PC-3 (cell line): ENCODE measurements at regions not wholly inside any gene's neighbourhood (a gene's known extent, or its start where the extent isn't known, plus 50 kb on each side); places are given as distances from the start of the nearest gene placed in this dataset.

ENCODE experiments used
- ATAC-seq: fragments of 200-7000 bp; cut with Tn5 transposase; 2 replicates; pipeline ENCODE4 v1.9.1; 2020; ENCODE audit warnings: mild to moderate bottlenecking, moderate library complexity
- BruUV-seq: library from RNA; stranded (reverse); fragments of 400-500 nt; replicated peaks from 2 replicates; lab custom pipeline; 2021; lab: Mats Ljungman, UMichigan
- CTCF ChIA-PET: fragments of 300-600 bp; sonication (Branson Sonifier 250); formaldehyde crosslinking; loops from one replicate; lab custom pipeline; 2022; ENCODE audit warnings: antibody characterized with exemption; lab: Charles Lee
- POLR2A ChIA-PET: fragments of 300-600 bp; sonication (Branson Sonifier 250); formaldehyde crosslinking; loops from one replicate; lab custom pipeline; 2022; ENCODE audit warnings: antibody characterized with exemption; ENCODE audit not compliant: unreplicated experiment; lab: Charles Lee
- DNase-seq: peaks from one replicate; pipeline ENCODE4 v3.0.0-alpha.2; 2015
- H2AFZ ChIP-seq: fragments of 300-600 bp; sonication (generic); 2 replicates; pipeline ENCODE4 v1.6.0; 2016; ENCODE audit warnings: antibody characterized with exemption, low read length
- H3F3A ChIP-seq: fragments of 300-600 bp; sonication (generic); one replicate; pipeline ENCODE4 v1.6.0; 2017; ENCODE audit warnings: antibody characterized with exemption, low read length, control low read depth, mild to moderate bottlenecking; ENCODE audit not compliant: unreplicated experiment
- H3K27ac ChIP-seq: fragments of 300-600 bp; sonication (generic); 2 replicates; pipeline ENCODE4 v1.5.1; 2016; ENCODE audit warnings: mild to moderate bottlenecking, low read length
- H3K27me3 ChIP-seq: fragments of 300-600 bp; sonication (generic); 2 replicates; pipeline ENCODE4 v1.6.1; 2016; ENCODE audit warnings: low read length, mixed read lengths
- H3K36me3 ChIP-seq: fragments of 300-600 bp; sonication (generic); 2 replicates; pipeline ENCODE4 v1.6.1; 2016; ENCODE audit warnings: low read depth, mixed run types, low read length, mixed read lengths
- H3K4me1 ChIP-seq: fragments of 300-600 bp; sonication (generic); 2 replicates; pipeline ENCODE4 v1.5.1; 2016; ENCODE audit warnings: low read length; ENCODE audit not compliant: insufficient read depth
- H3K4me2 ChIP-seq: fragments of 300-600 bp; sonication (generic); 2 replicates; pipeline ENCODE4 v1.6.0; 2016; ENCODE audit warnings: low read length
- H3K4me3 ChIP-seq: fragments of 300-600 bp; sonication (generic); 2 replicates; pipeline ENCODE4 v1.5.1; 2016; ENCODE audit warnings: mild to moderate bottlenecking, low read length, mixed read lengths
- H3K79me2 ChIP-seq: fragments of 300-600 bp; sonication (generic); 2 replicates; pipeline ENCODE4 v1.6.1; 2017; ENCODE audit warnings: low read length, mixed read lengths
- H3K9ac ChIP-seq: fragments of 300-600 bp; sonication (generic); 2 replicates; pipeline ENCODE4 v1.6.0; 2016; ENCODE audit warnings: mild to moderate bottlenecking, low read length
- H3K9me2 ChIP-seq: fragments of 300-600 bp; sonication (generic); replicated peaks from 2 replicates; pipeline ENCODE4 v1.6.1; 2016; ENCODE audit warnings: mixed run types, low read length, mixed read lengths
- H3K9me3 ChIP-seq: fragments of 300-600 bp; sonication (generic); 2 replicates; pipeline ENCODE4 v1.6.1; 2016; ENCODE audit warnings: low read length, mixed read lengths
- H4K20me1 ChIP-seq: fragments of 300-600 bp; sonication (generic); 2 replicates; pipeline ENCODE4 v1.6.1; 2016; ENCODE audit warnings: low read length, mixed read lengths
- CTCF ChIP-seq: fragments of 300-600 bp; sonication (generic); conservative IDR thresholded peaks from 2 replicates; pipeline ENCODE4 v1.5.1; 2017; ENCODE audit warnings: antibody characterized with exemption, low read depth, mild to moderate bottlenecking, low read length
- EZH2 ChIP-seq: fragments of 300-600 bp; sonication (generic); IDR thresholded peaks from one replicate; pipeline ENCODE4 v1.6.1; 2017; ENCODE audit warnings: antibody characterized with exemption, mild to moderate bottlenecking, low read length; ENCODE audit not compliant: unreplicated experiment
- EZH2phosphoT487 ChIP-seq: fragments of 300-600 bp; sonication (generic); IDR thresholded peaks from 2 replicates; pipeline ENCODE4 v1.6.1; 2018; ENCODE audit warnings: mild to moderate bottlenecking, antibody characterized with exemption, low read length, borderline replicate concordance
- intact Hi-C: fragments of 100-400 bp; cut with micrococcal nuclease; formaldehyde crosslinking; loops from 2 replicates; pipeline ENCODE4 v1.9.0; 2023

- Histone ChIP-seq H3K4me3 (no peak overlapping the region), H3K36me3 (no peaks in the 10 kb centered on the region), H3K9me3 (no peaks in the 10 kb centered on the region), H3K9ac (no peak overlapping the region), H3F3A (no peaks in the 10 kb centered on the region), H3K27ac (no peak overlapping the region), H3K4me1 (no peaks in the 10 kb centered on the region), H3K79me2 (no peaks in the 10 kb centered on the region), H3K27me3 (peaks cover 13% of the 10 kb centered on the region), H4K20me1 (no peaks in the 10 kb centered on the region), H3K9me2 (no peaks in the 10 kb centered on the region), H3K4me2 (no peak overlapping the region), H2AFZ (no peak overlapping the region)
- BruUV-seq, result no TSS peak
- ChIA-PET CTCF (no interaction called here), POLR2A (no interaction called here)
- intact Hi-C loops, result no loop called here
- no peak for DNase-seq
- no peak for TF ChIP-seq CTCF
- no peak for TF ChIP-seq EZH2phosphoT487
- no peak for TF ChIP-seq EZH2
- no peak for ATAC-seq
These were observed 232.6 kb upstream of the IPO5 start for GRCh38 chr13:97720896-97721295.

- no peaks in the 10 kb centered on the region for H4K20me1 ChIP-seq
- no peak overlapping the region for H3K4me3 ChIP-seq
- DNase-seq (no peak), ATAC-seq (no peak)
- no peaks in the 10 kb centered on the region for H3K9me2 ChIP-seq
- BruUV-seq, result no TSS peak
- ChIA-PET POLR2A (no interaction called here), CTCF (no interaction called here)
- intact Hi-C loops, result no loop called here
- H3K4me1 ChIP-seq, result no peaks in the 10 kb centered on the region
- peaks cover 22% of the 10 kb centered on the region for H3K27me3 ChIP-seq
- H3F3A ChIP-seq, result no peaks in the 10 kb centered on the region
- no peaks in the 10 kb centered on the region for H3K79me2 ChIP-seq
- TF ChIP-seq EZH2phosphoT487 (no peak), EZH2 (no peak), CTCF (no peak)
- no peak overlapping the region for H3K9ac ChIP-seq
- no peak overlapping the region for H2AFZ ChIP-seq
- H3K9me3 ChIP-seq, result no peaks in the 10 kb centered on the region
- H3K4me2 ChIP-seq, result no peak overlapping the region
- no peak overlapping the region for H3K27ac ChIP-seq
- no peaks in the 10 kb centered on the region for H3K36me3 ChIP-seq
These were observed 229.8 kb upstream of the IPO5 start for GRCh38 chr13:97723655-97724054.

GRCh38 chr13:97724450-97724849 lies 229.0 kb upstream of the IPO5 start:
- CTCF ChIA-PET, result no interaction called here
- Histone ChIP-seq H3F3A (no peaks in the 10 kb centered on the region), H3K9me2 (no peaks in the 10 kb centered on the region), H3K79me2 (no peaks in the 10 kb centered on the region), H3K4me2 (no peak overlapping the region), H3K27ac (no peak overlapping the region), H3K4me1 (no peaks in the 10 kb centered on the region), H3K9me3 (no peaks in the 10 kb centered on the region), H3K4me3 (no peak overlapping the region), H2AFZ (no peak overlapping the region), H3K27me3 (peaks cover 24% of the 10 kb centered on the region), H3K9ac (no peak overlapping the region), H3K36me3 (no peaks in the 10 kb centered on the region), H4K20me1 (no peaks in the 10 kb centered on the region)
- TF ChIP-seq EZH2 (no peak), EZH2phosphoT487 (no peak), CTCF (no peak)
- POLR2A ChIA-PET, result no interaction called here
- ATAC-seq (no peak), DNase-seq (no peak)
- intact Hi-C loops, result no loop called here
- BruUV-seq, result no TSS peak
